HL-60 (cell line): ENCODE measurements at regions not wholly inside any gene's neighbourhood (a gene's known extent, or its start where the extent isn't known, plus 50 kb on each side); places are given as distances from the start of the nearest gene placed in this dataset.

Experiments
- DNase-seq, 2 experiments: peaks; one replicate each; pipeline ENCODE4 v3.0.0-alpha.2; 2010 to 2020; ENCODE audit warnings: low read depth in 1 of 2, low spot score in 1 of 2
- H3K27ac ChIP-seq: fragments of 250-450 bp; sonication (Bioruptor Pico); replicated peaks from 2 replicates; pipeline ENCODE4 v1.5.1; 2020; ENCODE audit warnings: mild to moderate bottlenecking, moderate library complexity
- H3K27me3 ChIP-seq: fragments of 250-450 bp; sonication (Bioruptor Pico); 2 replicates; pipeline ENCODE4 v1.5.1; 2021; ENCODE audit warnings: mild to moderate bottlenecking, moderate library complexity; ENCODE audit not compliant: insufficient read depth, poor library complexity, severe bottlenecking
- H3K4me3 ChIP-seq: replicated peaks from 2 replicates; pipeline ENCODE4 v1.5.1; 2011; ENCODE audit warnings: mild to moderate bottlenecking, control low read depth, low read length; ENCODE audit not compliant: insufficient read depth
- CTCF ChIP-seq: IDR thresholded peaks from one replicate; pipeline ENCODE4 v1.5.1; 2011; ENCODE audit warnings: low read length, control low read depth, inconsistent platforms; ENCODE audit not compliant: insufficient read depth
- GABPA ChIP-seq: IDR thresholded peaks from 2 replicates; pipeline ENCODE4 v1.6.1; 2012; ENCODE audit warnings: low read depth
- POLR2AphosphoS5 ChIP-seq: IDR thresholded peaks from 2 replicates; pipeline ENCODE4 v1.6.1; 2012; ENCODE audit warnings: low read depth
- REST ChIP-seq: IDR thresholded peaks from 2 replicates; pipeline ENCODE4 v1.6.1; 2012; ENCODE audit warnings: low read depth; ENCODE audit not compliant: insufficient replicate concordance
- SPI1 ChIP-seq: IDR thresholded peaks from 2 replicates; pipeline ENCODE4 v1.6.1; 2012; ENCODE audit warnings: low read depth, mild to moderate bottlenecking, borderline replicate concordance

- no peak overlapping the region for H3K4me3 ChIP-seq
- no peaks in the 10 kb centered on the region for H3K27me3 ChIP-seq
- no peak overlapping the region for H3K27ac ChIP-seq
- no peak for TF ChIP-seq CTCF
- TF ChIP-seq SPI1, result no peak
- no peak for TF ChIP-seq GABPA
- TF ChIP-seq REST, result no peak
- no peak for TF ChIP-seq POLR2AphosphoS5
- no peak for DNase-seq
These were observed 165.0 kb upstream of the KCTD3 start for GRCh38 chr1:215402147-215402546.

GRCh38 chr1:215405211-215405610 lies 161.9 kb upstream of the KCTD3 start:
- H3K4me3 ChIP-seq, result no peak overlapping the region
- no peak for TF ChIP-seq GABPA
- no peak for TF ChIP-seq REST
- no peak for TF ChIP-seq SPI1
- no peak for TF ChIP-seq POLR2AphosphoS5
- TF ChIP-seq CTCF, result no peak
- no peak overlapping the region for H3K27ac ChIP-seq
- no peak for DNase-seq
- no peaks in the 10 kb centered on the region for H3K27me3 ChIP-seq

- Histone ChIP-seq H3K4me3 (no peak overlapping the region), H3K27me3 (no peaks in the 10 kb centered on the region), H3K27ac (no peak overlapping the region)
- no peak for TF ChIP-seq GABPA
- no peak for TF ChIP-seq REST
- TF ChIP-seq POLR2AphosphoS5, result no peak
- no peak for TF ChIP-seq SPI1
- TF ChIP-seq CTCF, result no peak
- DNase-seq, result no peak
These were observed 160.2 kb upstream of the KCTD3 start for GRCh38 chr1:215406927-215407326.
